ELR (cell line): ENCODE measurements at regions not wholly inside any gene's neighbourhood (a gene's known extent, or its start where the extent isn't known, plus 50 kb on each side); places are given as distances from the start of the nearest gene placed in this dataset.
A peak's percentile ranks its signal among the peaks of the same experiment; 100 is the strongest.
"Not testable (repeated sequence)": the region's sequence is repeated elsewhere in the genome, so short reads cannot be mapped to it uniquely, and the experiment has no call there.

Experiments used
- DNase-seq: peaks from one replicate; pipeline ENCODE4 v3.0.0-alpha.2; 2015; ENCODE audit warnings: low read depth

GRCh38 chr9:82116556-82116955 lies 128.0 kb downstream of the SPATA31D1 start:
- DNase-seq = no peak

- no peak for DNase-seq
These were observed 128.6 kb downstream of the SPATA31D1 start for GRCh38 chr9:82117026-82117811.

GRCh38 chr9:82122731-82123130 lies 134.2 kb downstream of the SPATA31D1 start:
- DNase-seq = no peak

GRCh38 chr9:82124090-82124489 lies 135.5 kb downstream of the SPATA31D1 start:
- DNase-seq = peak; percentile 45

GRCh38 chr9:82126256-82126655 lies 137.7 kb downstream of the SPATA31D1 start:
- DNase-seq = no peak

- DNase-seq = no peak
These were observed 138.9 kb downstream of the SPATA31D1 start for GRCh38 chr9:82127465-82127864.

- DNase-seq = no peak
These were observed 139.6 kb downstream of the SPATA31D1 start for GRCh38 chr9:82128011-82128696.

- DNase-seq = no peak
These were observed 141.1 kb downstream of the SPATA31D1 start for GRCh38 chr9:82129708-82130107.

GRCh38 chr9:82130331-82131042 lies 141.9 kb downstream of the SPATA31D1 start:
- DNase-seq = no peak

- no peak for DNase-seq
These were observed 142.5 kb downstream of the SPATA31D1 start for GRCh38 chr9:82131072-82131471.

- DNase-seq = no peak
These were observed 143.5 kb downstream of the SPATA31D1 start for GRCh38 chr9:82132024-82132423.

- DNase-seq = no peak
These were observed 145.4 kb downstream of the SPATA31D1 start for GRCh38 chr9:82134010-82134409.

GRCh38 chr9:82135106-82135505 lies 146.5 kb downstream of the SPATA31D1 start:
- no peak for DNase-seq

GRCh38 chr9:82138081-82138480 lies 149.5 kb downstream of the SPATA31D1 start:
- DNase-seq = not testable (repeated sequence)

GRCh38 chr9:82140471-82140870 lies 151.9 kb downstream of the SPATA31D1 start:
- DNase-seq = no peak

GRCh38 chr9:82144803-82145202 lies 156.2 kb downstream of the SPATA31D1 start:
- no peak for DNase-seq

GRCh38 chr9:82146677-82147076 lies 158.1 kb downstream of the SPATA31D1 start:
- DNase-seq = no peak

GRCh38 chr9:82147798-82148425 lies 159.3 kb downstream of the SPATA31D1 start:
- no peak for DNase-seq

- no peak for DNase-seq
These were observed 159.8 kb downstream of the SPATA31D1 start for GRCh38 chr9:82148426-82148810.

- DNase-seq = no peak
These were observed 160.4 kb downstream of the SPATA31D1 start for GRCh38 chr9:82148901-82149461.

GRCh38 chr9:82149501-82149946 lies 161.0 kb downstream of the SPATA31D1 start:
- DNase-seq = no peak

GRCh38 chr9:82152181-82152580 lies 163.6 kb downstream of the SPATA31D1 start:
- peak; percentile 32 for DNase-seq
